Epithelial cell of prostate (primary cell): ENCODE measurements at regions not wholly inside any gene's neighbourhood (a gene's known extent, or its start where the extent isn't known, plus 50 kb on each side); places are given as distances from the start of the nearest gene placed in this dataset.
A peak's percentile ranks its signal among the peaks of the same experiment; 100 is the strongest.

Source experiments
- DNase-seq: peaks from one replicate; pipeline ENCODE4 v3.0.0-alpha.2; 2011; ENCODE audit warnings: low read depth, low spot score
- H3K27ac ChIP-seq: fragments of 450-650 bp; 2 replicates; pipeline ENCODE4 v1.5.1; 2017; ENCODE audit warnings: mild to moderate bottlenecking

DNA sequence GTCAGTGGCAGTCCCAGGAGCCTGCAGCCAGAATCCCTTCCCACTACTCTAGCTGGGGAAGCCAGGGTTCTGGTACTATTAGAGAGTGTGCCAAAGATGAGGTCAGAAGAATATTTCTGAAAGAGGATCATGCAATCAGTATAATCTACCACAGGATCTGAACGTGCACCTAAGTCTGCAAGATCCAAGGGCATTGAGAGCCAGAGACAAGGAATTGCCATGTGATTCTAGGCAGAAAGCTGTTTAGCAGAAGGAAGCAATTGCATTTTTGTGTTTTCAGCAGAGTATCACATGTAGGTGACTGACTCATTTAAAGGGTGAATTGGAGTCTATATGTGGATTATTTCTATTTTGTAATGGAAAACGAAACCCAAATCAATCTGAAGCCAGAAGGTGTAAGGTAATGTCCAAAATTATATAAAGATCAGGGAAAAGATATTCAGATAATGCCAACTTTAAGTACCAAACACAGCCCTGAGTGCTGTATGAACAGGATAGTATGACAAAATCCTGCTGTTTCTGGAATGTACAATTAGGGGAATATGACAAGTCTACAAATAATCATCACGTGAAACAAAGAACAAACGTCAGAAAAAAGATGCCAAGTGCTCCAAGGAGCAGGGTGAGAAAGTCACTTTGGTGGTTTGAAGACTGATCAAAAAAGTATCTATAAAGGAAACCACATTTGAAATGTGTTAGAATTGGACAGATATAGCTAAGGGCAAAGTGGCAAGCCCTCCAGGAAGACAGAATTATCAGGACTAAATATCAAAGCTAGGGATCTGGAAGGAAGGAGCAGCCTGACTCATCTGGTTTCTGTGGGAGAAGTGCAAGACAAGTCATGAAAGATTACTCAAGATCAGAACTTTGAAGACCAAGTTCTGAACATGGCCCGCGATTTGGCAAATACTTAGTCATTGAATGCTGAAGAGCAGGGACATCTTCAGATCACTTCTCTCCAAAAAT lies 1036.6 kb downstream of the NTRK3 start:
- DNase-seq, result peak; percentile 60
- peak overlapping the region; percentile 41 for H3K27ac ChIP-seq

- DNase-seq, result no peak
Measured at GRCh38 chr15:87215100-87215499, 1041.4 kb downstream of the NTRK3 start.

GRCh38 chr15:87213626-87214025 lies 1042.9 kb downstream of the NTRK3 start:
- H3K27ac ChIP-seq, result no peak overlapping the region
- no peak for DNase-seq

More at GRCh38 chr15:87215100-87215499, 1041.4 kb downstream of the NTRK3 start:
- H3K27ac ChIP-seq, result no peak overlapping the region

- no peak for DNase-seq
- H3K27ac ChIP-seq, result no peak overlapping the region
Measured at GRCh38 chr15:87212041-87212440, 1044.5 kb downstream of the NTRK3 start.

- DNase-seq, result peak; percentile 71
- no peak overlapping the region for H3K27ac ChIP-seq
Measured at GRCh38 chr15:87211547-87211946, 1045.0 kb downstream of the NTRK3 start.

DNA sequence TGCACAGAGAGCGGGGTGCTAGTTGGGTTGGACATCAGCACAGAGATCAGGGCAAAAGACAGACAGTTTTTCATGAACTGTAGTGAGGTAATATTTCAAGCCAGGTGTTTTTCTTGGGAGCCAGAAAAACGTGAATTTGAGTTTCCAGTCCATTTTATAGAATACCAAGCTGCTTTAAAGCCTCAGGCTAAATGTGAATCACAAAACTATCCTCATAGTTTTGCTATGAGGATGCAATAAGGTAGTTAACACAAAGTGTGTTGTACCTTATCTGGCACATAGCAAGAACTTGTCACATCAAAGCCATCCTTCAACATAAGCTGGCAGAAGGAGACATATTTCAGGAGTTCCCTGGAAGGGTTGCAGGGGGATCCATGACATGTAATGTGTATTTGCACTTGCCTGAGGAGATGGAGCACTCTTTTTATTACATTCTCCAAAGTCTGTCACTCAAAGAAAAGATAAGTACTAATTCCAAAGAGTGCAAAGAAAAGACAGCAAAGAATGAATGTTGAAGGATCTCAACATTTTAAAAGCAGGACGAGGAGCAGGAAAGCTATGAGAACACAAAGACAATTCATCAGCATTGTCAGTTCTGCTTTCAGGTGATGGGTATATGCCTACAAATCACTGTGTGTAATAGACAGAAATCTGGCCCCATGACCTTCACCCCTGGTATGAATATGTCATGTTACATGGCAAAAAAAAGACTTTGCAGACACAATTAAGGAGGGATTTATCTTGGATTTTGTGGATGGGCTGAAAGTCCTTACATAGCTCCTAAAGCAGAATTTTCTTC lies 1046.4 kb downstream of the NTRK3 start:
- peak overlapping the region; percentile 14 for H3K27ac ChIP-seq
- DNase-seq, result no peak

DNA sequence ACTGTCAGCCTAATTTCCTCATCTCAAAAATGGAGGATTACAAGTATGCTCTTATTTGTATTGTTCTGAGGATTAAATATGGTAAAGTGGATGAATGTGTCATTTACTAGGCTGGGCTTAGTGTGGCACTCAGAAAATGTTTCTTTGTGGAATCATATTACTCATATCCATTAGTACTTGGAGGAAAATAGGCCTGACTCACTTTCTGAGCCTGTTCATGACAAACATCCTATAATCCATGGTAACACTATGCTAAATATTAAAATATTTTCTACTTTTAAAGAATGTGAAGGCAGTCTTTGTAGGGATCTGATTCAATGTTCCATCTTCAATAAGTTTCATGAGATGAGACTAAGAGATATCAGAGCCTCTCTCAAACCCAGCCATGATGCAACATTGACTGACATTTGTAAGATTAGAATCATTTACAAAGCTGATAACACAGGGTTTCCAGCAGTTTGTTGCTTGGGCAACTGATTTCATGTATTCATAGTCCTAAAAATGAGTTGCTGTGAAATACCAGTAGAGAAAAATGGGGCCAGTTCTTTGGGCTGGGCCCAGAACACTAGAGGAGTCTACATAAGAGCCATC lies 1048.5 kb downstream of the NTRK3 start:
- H3K27ac ChIP-seq, result peak overlapping the region; percentile 84
- peak; percentile 72 for DNase-seq

GRCh38 chr15:87207251-87207650 lies 1049.3 kb downstream of the NTRK3 start:
- DNase-seq, result no peak
- H3K27ac ChIP-seq, result peak overlapping the region; percentile 84

- DNase-seq, result no peak
- H3K27ac ChIP-seq, result no peak overlapping the region
Measured at GRCh38 chr15:87201986-87202385, 1054.6 kb downstream of the NTRK3 start.

GRCh38 chr15:87200149-87200548 lies 1056.4 kb downstream of the NTRK3 start:
- no peak for DNase-seq
- H3K27ac ChIP-seq, result no peak overlapping the region

- DNase-seq, result no peak
- no peak overlapping the region for H3K27ac ChIP-seq
Measured at GRCh38 chr15:87197981-87198380, 1058.6 kb downstream of the NTRK3 start.

GRCh38 chr15:87196498-87196897 lies 1060.0 kb downstream of the NTRK3 start:
- no peak for DNase-seq
- no peak overlapping the region for H3K27ac ChIP-seq

DNA sequence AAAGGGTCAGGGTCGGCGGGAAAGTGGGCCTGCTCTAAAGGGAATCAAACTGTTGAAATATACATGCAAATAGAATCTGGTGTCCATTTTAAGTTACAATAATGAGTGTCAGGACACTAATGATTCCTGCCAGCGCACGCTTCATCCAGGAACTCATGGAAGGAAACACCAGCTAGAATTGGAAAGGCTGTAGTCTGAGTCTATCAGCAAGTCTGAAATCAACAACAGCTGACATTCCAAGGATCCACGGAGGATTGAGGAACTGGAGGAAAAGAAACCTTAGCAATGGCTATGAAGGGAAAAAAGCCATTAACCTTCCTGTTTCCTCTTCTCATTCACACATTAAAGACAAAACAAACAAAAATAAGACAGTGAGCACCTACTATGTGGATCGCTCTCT lies 1063.1 kb downstream of the NTRK3 start:
- no peak for DNase-seq
- H3K27ac ChIP-seq, result no peak overlapping the region

DNA sequence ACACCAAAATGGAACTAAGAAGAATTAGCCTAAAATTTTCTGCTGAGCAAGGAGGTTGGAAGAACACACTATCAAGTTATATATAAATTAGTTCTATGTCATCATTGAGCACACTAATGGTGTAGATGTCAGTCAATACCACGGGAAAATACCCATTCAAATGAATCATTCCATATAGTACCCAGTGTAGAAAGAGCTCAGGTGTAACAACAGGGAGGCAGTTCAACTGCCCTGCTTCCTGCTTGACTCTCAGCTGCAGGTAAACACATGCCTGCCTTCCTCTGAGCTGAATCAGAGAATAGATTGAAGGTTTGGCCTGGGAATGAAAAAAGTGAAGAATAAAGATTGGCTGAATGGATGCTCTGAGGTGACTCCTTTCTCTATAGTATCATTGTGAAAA lies 1088.0 kb downstream of the AGBL1 start:
- peak; percentile 94 for DNase-seq
- peak overlapping the region; percentile 60 for H3K27ac ChIP-seq

GRCh38 chr15:87167055-87167454 lies 1087.4 kb downstream of the AGBL1 start:
- H3K27ac ChIP-seq, result peak overlapping the region; percentile 60
- DNase-seq, result no peak

DNA sequence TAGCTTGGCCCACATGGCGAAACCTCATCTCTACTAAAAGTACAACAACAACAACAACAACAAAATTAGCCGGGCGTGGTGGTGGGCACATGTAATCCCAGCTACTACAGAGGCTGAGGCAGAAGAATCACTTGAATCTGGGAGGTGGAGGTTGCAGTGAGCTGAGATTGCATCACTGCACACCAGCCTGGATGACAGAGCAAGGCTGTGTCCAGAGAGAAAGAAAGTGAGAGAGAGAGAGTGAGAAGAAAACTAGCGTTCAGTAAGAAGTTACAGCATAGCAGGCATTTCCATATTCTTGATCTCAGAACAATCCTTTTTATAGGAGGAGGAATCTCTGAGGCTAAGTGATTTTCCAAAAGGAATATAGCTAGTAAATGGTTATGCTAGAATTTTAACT lies 1076.1 kb downstream of the AGBL1 start:
- peak overlapping the region; percentile 67 for H3K27ac ChIP-seq
- DNase-seq, result peak; percentile 33

- peak; percentile 93 for DNase-seq
- peak overlapping the region; percentile 67 for H3K27ac ChIP-seq
Measured at GRCh38 chr15:87154761-87155160, 1075.1 kb downstream of the AGBL1 start.

DNA sequence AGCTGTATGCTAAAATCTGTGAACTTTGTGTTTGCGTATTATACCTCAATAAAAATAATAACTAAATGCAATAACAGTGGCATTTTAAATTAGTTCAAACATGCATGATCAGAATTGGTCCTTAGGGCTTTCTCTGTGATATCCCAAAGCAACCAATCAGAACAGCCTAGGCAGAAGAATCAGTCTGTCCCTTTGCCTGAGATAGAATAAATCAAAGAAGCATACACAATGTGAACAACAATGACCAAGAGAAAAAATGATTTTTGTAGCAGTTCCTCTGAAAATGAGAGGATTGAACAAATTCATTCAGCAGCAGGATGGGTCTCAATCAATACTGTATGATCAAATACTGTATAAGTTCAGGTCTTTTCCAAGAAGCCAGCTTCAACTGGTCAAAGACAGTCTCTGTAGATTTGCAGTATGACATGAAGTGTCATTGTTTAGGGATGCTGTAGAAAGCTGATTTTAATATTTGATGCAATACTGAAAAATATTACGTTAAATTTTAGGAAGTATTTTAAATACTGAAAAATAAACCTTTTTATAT lies 1071.6 kb downstream of the AGBL1 start:
- no peak for DNase-seq
- no peak overlapping the region for H3K27ac ChIP-seq

- H3K27ac ChIP-seq, result no peak overlapping the region
- no peak for DNase-seq
Measured at GRCh38 chr15:87145696-87146095, 1066.0 kb downstream of the AGBL1 start.

- no peak for DNase-seq
- H3K27ac ChIP-seq, result no peak overlapping the region
Measured at GRCh38 chr15:87144775-87145174, 1065.1 kb downstream of the AGBL1 start.
